CD4-positive, alpha-beta T cell (primary cell): ENCODE measurements at regions not wholly inside any gene's neighbourhood (a gene's known extent, or its start where the extent isn't known, plus 50 kb on each side); places are given as distances from the start of the nearest gene placed in this dataset.

ENCODE experiments used
- ATAC-seq: fragments of 200-7000 bp; cut with Tn5 transposase; one replicate; pipeline ENCODE4 v1.10.0; 2022; ENCODE audit warnings: mild to moderate bottlenecking; ENCODE audit not compliant: poor library complexity
- CTCF ChIA-PET: fragments of 350-600 bp; sonication (Branson Sonifier 250); formaldehyde crosslinking; loops from one replicate; lab custom pipeline; 2021; ENCODE audit warnings: antibody characterized with exemption, inconsistent platforms; lab: Charles Lee
- POLR2A ChIA-PET: fragments of 350-600 bp; sonication (Branson Sonifier 250); formaldehyde crosslinking; loops from one replicate; lab custom pipeline; 2021; ENCODE audit warnings: antibody characterized with exemption, inconsistent platforms; lab: Charles Lee
- DNase-seq, 14 experiments: peaks; one replicate each; pipeline ENCODE4 v3.0.0-alpha.2; 2013 to 2020; ENCODE audit warnings: mixed read lengths in 2 of 14
- H3K27ac ChIP-seq, 2 donors: one replicate each; pipeline versions ENCODE4 v1.5.1 to v1.7.0; 2013; ENCODE audit warnings: low read length in 2 of 2, low read depth in 1 of 2, mild to moderate bottlenecking in 1 of 2
- H3K27me3 ChIP-seq, 2 experiments: 1 replicate in 1 of 2; 2 replicates in 1 of 2; pipeline versions ENCODE4 v1.6.1 to v1.7.0; 2013; ENCODE audit warnings: low read length in 2 of 2, control low read depth in 1 of 2, mild to moderate bottlenecking in 1 of 2, moderate library complexity in 1 of 2; ENCODE audit not compliant: insufficient read depth in 2 of 2, control insufficient read depth in 1 of 2
- H3K36me3 ChIP-seq: one replicate; pipeline ENCODE4 v1.6.1; 2013; ENCODE audit warnings: low read length, control low read depth; ENCODE audit not compliant: insufficient read depth
- H3K4me1 ChIP-seq: one replicate; pipeline ENCODE4 v1.6.1; 2013; ENCODE audit warnings: low read length, control low read depth; ENCODE audit not compliant: insufficient read depth
- H3K4me3 ChIP-seq: one replicate; pipeline ENCODE4 v1.5.1; 2013; ENCODE audit warnings: mild to moderate bottlenecking, low read length, moderate library complexity
- H3K9me3 ChIP-seq, 2 experiments: 1 replicate in 1 of 2; 2 replicates in 1 of 2; pipeline versions ENCODE4 v1.6.1 to v1.7.0; 2013; ENCODE audit warnings: low read length in 2 of 2, mild to moderate bottlenecking in 2 of 2, control low read depth in 1 of 2, moderate library complexity in 1 of 2; ENCODE audit not compliant: control insufficient read depth in 1 of 2, insufficient read depth in 1 of 2
- H3K27ac Mint-ChIP-seq: one replicate; pipeline ENCODE4 v1.8.0; 2020; ENCODE audit warnings: mixed read lengths
- H3K27me3 Mint-ChIP-seq: one replicate; pipeline ENCODE4 v1.8.0; 2021; ENCODE audit warnings: mixed read lengths
- H3K36me3 Mint-ChIP-seq: one replicate; pipeline ENCODE4 v1.8.0; 2021; ENCODE audit warnings: low read depth, mixed read lengths
- H3K4me1 Mint-ChIP-seq: one replicate; pipeline ENCODE4 v1.8.0; 2021; ENCODE audit warnings: low read depth, mixed read lengths
- H3K4me3 Mint-ChIP-seq: one replicate; pipeline ENCODE4 v1.8.0; 2020; ENCODE audit warnings: mild to moderate bottlenecking, mixed read lengths
- H3K9me3 Mint-ChIP-seq: one replicate; pipeline ENCODE4 v1.8.0; 2020; ENCODE audit warnings: mixed read lengths
- CTCF ChIP-seq: fragments of 200-600 bp; IDR thresholded peaks from one replicate; pipeline ENCODE4 v1.8.0; 2022; ENCODE audit warnings: antibody characterized with exemption, mild to moderate bottlenecking
- intact Hi-C, 2 experiments: fragments of 100-400 bp; cut with DNase I in 1 of 2; cut with micrococcal nuclease in 1 of 2; formaldehyde crosslinking; loops; one replicate each; pipeline versions ENCODE4 v1.15.1 to v1.9.0; 2023 to 2025; cut with DNase I, micrococcal nuclease

GRCh38 chr1:56151402-56151801 is 428.0 kb downstream of the PLPP3 start:
- TF ChIP-seq CTCF, result no peak
- H3K27me3 Mint-ChIP-seq, result no peaks in the 10 kb centered on the region
- Histone ChIP-seq H3K27me3 (no peaks in the 10 kb centered on the region), H3K27ac (no peak overlapping the region), H3K4me1 (no peaks in the 10 kb centered on the region), H3K36me3 (no peaks in the 10 kb centered on the region), H3K4me3 (no peak overlapping the region), H3K9me3 (no peaks in the 10 kb centered on the region)
- H3K4me1 Mint-ChIP-seq, result no peaks in the 10 kb centered on the region
- intact Hi-C loops, result no loop called here
- H3K36me3 Mint-ChIP-seq, result no peaks in the 10 kb centered on the region
- ChIA-PET CTCF (no interaction called here), POLR2A (no interaction called here)
- DNase-seq, result no peak
- H3K4me3 Mint-ChIP-seq, result no peak overlapping the region
- no peak overlapping the region for H3K27ac Mint-ChIP-seq
- no peaks in the 10 kb centered on the region for H3K9me3 Mint-ChIP-seq
- ATAC-seq, result no peak

- Mint-ChIP-seq H3K4me1 (no peaks in the 10 kb centered on the region), H3K36me3 (no peaks in the 10 kb centered on the region), H3K4me3 (no peak overlapping the region), H3K9me3 (no peaks in the 10 kb centered on the region), H3K27me3 (no peaks in the 10 kb centered on the region), H3K27ac (no peak overlapping the region)
- H3K27ac ChIP-seq, result no peak overlapping the region
- H3K36me3 ChIP-seq, result no peaks in the 10 kb centered on the region
- intact Hi-C loops, result no loop called here
- no peaks in the 10 kb centered on the region for H3K27me3 ChIP-seq
- ChIA-PET POLR2A (no interaction called here), CTCF (no interaction called here)
- H3K9me3 ChIP-seq, result no peaks in the 10 kb centered on the region
- no peak for ATAC-seq
- TF ChIP-seq CTCF, result no peak
- no peak overlapping the region for H3K4me3 ChIP-seq
- DNase-seq, result no peak
- H3K4me1 ChIP-seq, result no peaks in the 10 kb centered on the region
Measured at GRCh38 chr1:56150441-56151215, 428.7 kb downstream of the PLPP3 start.

GRCh38 chr1:56149761-56150160 is 429.6 kb downstream of the PLPP3 start:
- no peak overlapping the region for H3K4me3 ChIP-seq
- Mint-ChIP-seq H3K27ac (no peak overlapping the region), H3K27me3 (no peaks in the 10 kb centered on the region), H3K4me1 (no peaks in the 10 kb centered on the region), H3K36me3 (no peaks in the 10 kb centered on the region), H3K4me3 (no peak overlapping the region), H3K9me3 (no peaks in the 10 kb centered on the region)
- intact Hi-C loops, result no loop called here
- no peak for TF ChIP-seq CTCF
- H3K27ac ChIP-seq, result no peak overlapping the region
- POLR2A ChIA-PET, result no interaction called here
- CTCF ChIA-PET, result no interaction called here
- H3K36me3 ChIP-seq, result no peaks in the 10 kb centered on the region
- no peaks in the 10 kb centered on the region for H3K4me1 ChIP-seq
- H3K9me3 ChIP-seq, result no peaks in the 10 kb centered on the region
- ATAC-seq (no peak), DNase-seq (no peak)
- H3K27me3 ChIP-seq, result no peaks in the 10 kb centered on the region
